PFSK-1 (cell line): ENCODE measurements at regions not wholly inside any gene's neighbourhood (a gene's known extent, or its start where the extent isn't known, plus 50 kb on each side); places are given as distances from the start of the nearest gene placed in this dataset.

Source experiments
- FOXP2 ChIP-seq: optimal IDR thresholded peaks from 2 replicates; pipeline ENCODE3; 2011; ENCODE audit warnings: borderline replicate concordance, control low read depth, inconsistent platforms; ENCODE audit not compliant: insufficient read depth; ENCODE audit errors: extremely low read length, extremely low read depth
- POLR2AphosphoS5 ChIP-seq: IDR thresholded peaks from 2 replicates; pipeline ENCODE4 v1.6.1; 2012; ENCODE audit warnings: low read depth, mild to moderate bottlenecking, control low read depth, low read length, moderate library complexity
- REST ChIP-seq, 2 experiments: IDR thresholded peaks; 2 replicates each; pipeline versions ENCODE4 v1.6.1 to v1.8.0; 2011 to 2012; ENCODE audit warnings: low read depth in 2 of 2, low read length in 2 of 2, control low read depth in 1 of 2, inconsistent platforms in 1 of 2, mild to moderate bottlenecking in 1 of 2, moderate library complexity in 1 of 2; ENCODE audit not compliant: insufficient read depth in 1 of 2
- SIN3A ChIP-seq: IDR thresholded peaks from 2 replicates; pipeline ENCODE4 v1.6.1; 2012; ENCODE audit warnings: mild to moderate bottlenecking, low read length, moderate library complexity, borderline replicate concordance; ENCODE audit not compliant: insufficient read depth
- TAF1 ChIP-seq: IDR thresholded peaks from 2 replicates; pipeline ENCODE4 v1.6.1; 2012; ENCODE audit warnings: low read length, control low read depth, borderline replicate concordance; ENCODE audit not compliant: insufficient read depth

- TF ChIP-seq SIN3A (0 out of 2 replicates have a peak, but pooled peaks have one; percentile 28), FOXP2 (peak; percentile 79), POLR2AphosphoS5 (no peak; the same call in 1 of the 2 replicates), REST (IDR thresholded peaks at IDR 0.05; ENCODE audit: insufficient read depth in 1 of 2, low read depth in 2 of 2, low read length in 2 of 2) (no peak), TAF1 (no peak)
These were observed 221.6 kb downstream of the NR2F1-AS1 start for GRCh38 chr5:93359296-93359959.

GRCh38 chr5:93358176-93358575 lies 222.8 kb downstream of the NR2F1-AS1 start:
- no peak for TF ChIP-seq POLR2AphosphoS5
- TF ChIP-seq REST (IDR thresholded peaks at IDR 0.05; ENCODE audit: insufficient read depth in 1 of 2, low read depth in 2 of 2, low read length in 2 of 2), result no peak
- TF ChIP-seq SIN3A, result no peak
- no peak for TF ChIP-seq TAF1
- no peak for TF ChIP-seq FOXP2

- TF ChIP-seq FOXP2 (no peak), SIN3A (no peak), POLR2AphosphoS5 (no peak), TAF1 (no peak), REST (IDR thresholded peaks at IDR 0.05; ENCODE audit: insufficient read depth in 1 of 2, low read depth in 2 of 2, low read length in 2 of 2) (no peak)
These were observed 223.3 kb downstream of the NR2F1-AS1 start for GRCh38 chr5:93357686-93358085.

- TF ChIP-seq SIN3A (no peak), POLR2AphosphoS5 (no peak), REST (IDR thresholded peaks at IDR 0.05; ENCODE audit: insufficient read depth in 1 of 2, low read depth in 2 of 2, low read length in 2 of 2) (no peak), FOXP2 (no peak), TAF1 (no peak)
These were observed 225.3 kb downstream of the NR2F1-AS1 start for GRCh38 chr5:93355691-93356090.
